ENCODE measurements at regions not wholly inside any gene's neighbourhood (a gene's known extent, or its start where the extent isn't known, plus 50 kb on each side); places are given as distances from the start of the nearest gene placed in this dataset.

GRCh38 chrX:8314881-8315280 is 143.8 kb upstream of the VCX2 start:
- TF ChIP-seq ZNF274 (IDR thresholded peaks at IDR 0.05; ENCODE audit: low read depth, low read length): no peak
- TF ChIP-seq SUZ12 (IDR thresholded peaks at IDR 0.05; ENCODE audit: extremely low read depth, insufficient read depth, insufficient read length): no peak

Measured in NT2/D1 (cell line).